Right lobe of liver (tissue), 6 donors: ENCODE measurements at regions not wholly inside any gene's neighbourhood (a gene's known extent, or its start where the extent isn't known, plus 50 kb on each side); places are given as distances from the start of the nearest gene placed in this dataset.

Source experiments
- ATAC-seq, 4 donors: fragments of 200-7000 bp; cut with Tn5 transposase; one replicate each; pipeline ENCODE4 v1.9.1; 2020; ENCODE audit warnings: mild to moderate bottlenecking in 4 of 4, moderate library complexity in 4 of 4
- DNase-seq, 3 donors: peaks; one replicate each; pipeline ENCODE4 v3.0.0-alpha.2; 2020
- H3K27ac ChIP-seq, 3 donors: fragments of 200-600 bp; one replicate each; pipeline ENCODE4 v1.8.0; 2022
- H3K27me3 ChIP-seq, 2 donors: fragments of 200-600 bp; one replicate each; pipeline ENCODE4 v1.8.0; 2022
- H3K36me3 ChIP-seq, 4 donors: fragments of 200-600 bp; sonication (generic) in 1 of 4; one replicate each; pipeline versions ENCODE4 v1.5.1 to v1.8.0; 2017 to 2022; ENCODE audit warnings: control low read depth in 1 of 4
- H3K4me1 ChIP-seq, 4 donors: fragments of 200-600 bp; sonication (generic) in 1 of 4; one replicate each; pipeline versions ENCODE4 v1.5.1 to v1.8.0; 2017 to 2022; ENCODE audit warnings: control low read depth in 1 of 4
- H3K4me3 ChIP-seq, 3 donors: fragments of 200-600 bp; one replicate each; pipeline ENCODE4 v1.8.0; 2022
- H3K9me3 ChIP-seq, 4 donors: fragments of 200-600 bp; sonication (generic) in 1 of 4; one replicate each; pipeline versions ENCODE4 v1.5.1 to v1.8.0; 2017 to 2022; ENCODE audit warnings: control low read depth in 1 of 4
- CTCF ChIP-seq, 4 donors: fragments of 200-600 bp in 3 of 4; fragments of 450-650 bp in 1 of 4; IDR thresholded peaks; one replicate each; pipeline versions ENCODE4 v1.5.1 to v1.8.0; 2016 to 2022; ENCODE audit warnings: antibody characterized with exemption in 4 of 4, mild to moderate bottlenecking in 2 of 4
- POLR2A ChIP-seq: fragments of 450-650 bp; IDR thresholded peaks from one replicate; pipeline ENCODE4 v1.6.1; 2017; ENCODE audit warnings: antibody characterized with exemption, mild to moderate bottlenecking
- WGBS: methylation state at CpG from one replicate; pipeline ENCODE4 v1.1.6; 2018; ENCODE audit warnings: low coverage, low lambda C conversion rate; ENCODE audit not compliant: insufficient coverage; ENCODE audit errors: missing lambda C conversion rate; 5-methylcytosine and 5-hydroxymethylcytosine counted together
- intact Hi-C, 2 donors: fragments of 100-400 bp; cut with DNase I; formaldehyde crosslinking; loops; one replicate each; pipeline versions ENCODE4 v1.11.2 to v1.14.1; 2022
- donor health status: DM: no; HTN: yes; CAD: no.
- donor health status: DM: no; HTN: no; CAD: no.
- donor health status: DM: no; HTN: no; CAD: no.
- donor health status: DM: no; HTN: yes; CAD: no.
- donor health status: DM: no; HTN: yes; CAD: no.

- Histone ChIP-seq H3K27ac (no peak overlapping the region), H3K27me3 (no peaks in the 10 kb centered on the region), H3K36me3 (no peaks in the 10 kb centered on the region), H3K4me3 (no peak overlapping the region), H3K4me1 (no peaks in the 10 kb centered on the region), H3K9me3 (no peaks in the 10 kb centered on the region)
- DNase-seq (no peak), ATAC-seq (no peak)
- intact Hi-C loops = no loop called here
- TF ChIP-seq POLR2A (no peak), CTCF (IDR thresholded peaks at IDR 0.05) (no peak)
These were observed 686.9 kb downstream of the LRRIQ3 start for GRCh38 chr1:73511038-73511437.

- no peak overlapping the region for H3K4me3 ChIP-seq
- 21% methylated on average over 2 of the region's 2 CpGs for WGBS
- intact Hi-C loops = no loop called here
- H3K36me3 ChIP-seq = no peaks in the 10 kb centered on the region
- no peaks in the 10 kb centered on the region for H3K27me3 ChIP-seq
- no peak for TF ChIP-seq POLR2A
- TF ChIP-seq CTCF (IDR thresholded peaks at IDR 0.05) = no peak
- ATAC-seq = no peak
- H3K27ac ChIP-seq = no peak overlapping the region
- no peaks in the 10 kb centered on the region for H3K9me3 ChIP-seq
- H3K4me1 ChIP-seq = no peaks in the 10 kb centered on the region
- no peak for DNase-seq
These were observed 697.8 kb downstream of the LRRIQ3 start for GRCh38 chr1:73500154-73500553.

GRCh38 chr1:73499671-73500070 is 698.3 kb downstream of the LRRIQ3 start:
- Histone ChIP-seq H3K9me3 (no peaks in the 10 kb centered on the region), H3K27ac (no peak overlapping the region), H3K27me3 (no peaks in the 10 kb centered on the region), H3K36me3 (no peaks in the 10 kb centered on the region), H3K4me1 (no peaks in the 10 kb centered on the region), H3K4me3 (no peak overlapping the region)
- TF ChIP-seq CTCF (IDR thresholded peaks at IDR 0.05) (no peak), POLR2A (no peak)
- intact Hi-C loops = no loop called here
- WGBS = 6% methylated on average over 2 of the region's 2 CpGs
- ATAC-seq (no peak), DNase-seq (no peak)

- Histone ChIP-seq H3K4me3 (no peak overlapping the region), H3K9me3 (no peaks in the 10 kb centered on the region), H3K27ac (no peak overlapping the region), H3K27me3 (no peaks in the 10 kb centered on the region), H3K4me1 (no peaks in the 10 kb centered on the region), H3K36me3 (no peaks in the 10 kb centered on the region)
- ATAC-seq (no peak), DNase-seq (no peak)
- WGBS = 91% methylated on average over 4 of the region's 8 CpGs
- intact Hi-C loops = no loop called here
- TF ChIP-seq CTCF (IDR thresholded peaks at IDR 0.05) (no peak), POLR2A (no peak)
These were observed 706.4 kb downstream of the LRRIQ3 start for GRCh38 chr1:73491621-73492020.

- 38% methylated on average over 3 of the region's 3 CpGs for WGBS
- no peak for TF ChIP-seq POLR2A
- no peak for TF ChIP-seq CTCF (IDR thresholded peaks at IDR 0.05)
- no peak overlapping the region for H3K27ac ChIP-seq
- H3K27me3 ChIP-seq = no peaks in the 10 kb centered on the region
- H3K4me1 ChIP-seq = no peaks in the 10 kb centered on the region
- H3K9me3 ChIP-seq = no peaks in the 10 kb centered on the region
- ATAC-seq (no peak), DNase-seq (no peak)
- intact Hi-C loops = no loop called here
- H3K4me3 ChIP-seq = no peak overlapping the region
- H3K36me3 ChIP-seq = no peaks in the 10 kb centered on the region
These were observed 722.6 kb downstream of the LRRIQ3 start for GRCh38 chr1:73475316-73475870.
